ENCODE measurements at regions not wholly inside any gene's neighbourhood (a gene's known extent, or its start where the extent isn't known, plus 50 kb on each side); places are given as distances from the start of the nearest gene placed in this dataset.

DNA sequence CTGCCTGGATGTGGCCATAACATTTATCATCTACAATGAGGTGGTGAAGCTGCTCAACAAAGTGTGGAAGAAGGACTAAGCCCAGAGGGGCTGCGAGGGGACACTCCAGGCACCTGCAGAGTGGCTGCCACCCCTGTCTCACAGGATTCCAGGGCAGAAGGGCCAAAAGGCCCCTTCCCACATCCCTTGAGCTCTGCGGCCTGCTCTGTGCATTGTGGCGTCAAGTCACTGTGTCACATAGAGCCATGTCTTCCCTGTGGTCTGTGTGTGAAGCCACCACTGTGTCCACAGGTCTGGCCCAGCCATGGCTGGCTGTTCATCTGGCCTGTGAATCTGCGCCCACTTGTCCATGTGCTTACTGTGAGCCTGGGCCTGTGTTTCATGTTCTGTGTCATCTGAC, 1714.6 kb downstream of the TP53TG3F start:
- POLR2A ChIA-PET, result no interaction called here
- Histone ChIP-seq H3K36me3 (ENCODE audit: control insufficient read depth, insufficient read depth, low read length) (no peaks in the 10 kb centered on the region), H3K27me3 (ENCODE audit: control insufficient read depth, insufficient read depth, low read length) (no peaks in the 10 kb centered on the region), H3K4me3 (ENCODE audit: low read depth, low read length) (no peak overlapping the region)
- no peak for DNase-seq (ENCODE audit: low read depth)
- CTCF ChIA-PET, result no interaction called here
- TF ChIP-seq, protein P1, sequence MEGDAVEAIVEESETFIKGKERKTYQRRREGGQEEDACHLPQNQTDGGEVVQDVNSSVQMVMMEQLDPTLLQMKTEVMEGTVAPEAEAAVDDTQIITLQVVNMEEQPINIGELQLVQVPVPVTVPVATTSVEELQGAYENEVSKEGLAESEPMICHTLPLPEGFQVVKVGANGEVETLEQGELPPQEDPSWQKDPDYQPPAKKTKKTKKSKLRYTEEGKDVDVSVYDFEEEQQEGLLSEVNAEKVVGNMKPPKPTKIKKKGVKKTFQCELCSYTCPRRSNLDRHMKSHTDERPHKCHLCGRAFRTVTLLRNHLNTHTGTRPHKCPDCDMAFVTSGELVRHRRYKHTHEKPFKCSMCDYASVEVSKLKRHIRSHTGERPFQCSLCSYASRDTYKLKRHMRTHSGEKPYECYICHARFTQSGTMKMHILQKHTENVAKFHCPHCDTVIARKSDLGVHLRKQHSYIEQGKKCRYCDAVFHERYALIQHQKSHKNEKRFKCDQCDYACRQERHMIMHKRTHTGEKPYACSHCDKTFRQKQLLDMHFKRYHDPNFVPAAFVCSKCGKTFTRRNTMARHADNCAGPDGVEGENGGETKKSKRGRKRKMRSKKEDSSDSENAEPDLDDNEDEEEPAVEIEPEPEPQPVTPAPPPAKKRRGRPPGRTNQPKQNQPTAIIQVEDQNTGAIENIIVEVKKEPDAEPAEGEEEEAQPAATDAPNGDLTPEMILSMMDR (IDR thresholded peaks at IDR 0.05; ENCODE audit: insufficient read depth, low read depth, low read length), result no peak

DNA sequence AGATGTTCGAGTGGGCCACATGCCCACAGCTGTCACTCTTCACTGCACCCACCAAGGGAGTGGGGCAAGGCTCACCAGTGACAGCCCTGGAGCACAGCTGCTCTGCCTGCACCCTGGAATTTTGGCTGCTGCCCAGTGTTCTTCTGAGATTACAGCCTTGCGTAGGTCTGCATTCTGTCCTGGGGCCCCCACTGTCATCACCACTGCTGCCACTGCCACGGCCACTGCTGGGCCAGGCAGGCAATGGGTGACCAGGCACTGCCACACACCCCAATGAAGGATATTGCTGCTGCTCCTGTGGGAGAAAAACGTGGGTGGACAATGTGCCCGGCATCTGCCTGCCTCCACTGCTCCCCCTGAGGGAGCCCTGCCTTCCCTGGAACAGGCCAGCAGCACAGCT, 1717.0 kb downstream of the TP53TG3F start:
- DNase-seq (ENCODE audit: low read depth), result no peak
- ChIA-PET POLR2A (no interaction called here), CTCF (no interaction called here)
- no peaks in the 10 kb centered on the region for H3K36me3 ChIP-seq (ENCODE audit: control insufficient read depth, insufficient read depth, low read length)
- H3K4me3 ChIP-seq (ENCODE audit: low read depth, low read length), result no peak overlapping the region
- TF ChIP-seq, protein P1 (IDR thresholded peaks at IDR 0.05; ENCODE audit: insufficient read depth, low read depth, low read length), result no peak
- H3K27me3 ChIP-seq (ENCODE audit: control insufficient read depth, insufficient read depth, low read length), result no peaks in the 10 kb centered on the region

DNA sequence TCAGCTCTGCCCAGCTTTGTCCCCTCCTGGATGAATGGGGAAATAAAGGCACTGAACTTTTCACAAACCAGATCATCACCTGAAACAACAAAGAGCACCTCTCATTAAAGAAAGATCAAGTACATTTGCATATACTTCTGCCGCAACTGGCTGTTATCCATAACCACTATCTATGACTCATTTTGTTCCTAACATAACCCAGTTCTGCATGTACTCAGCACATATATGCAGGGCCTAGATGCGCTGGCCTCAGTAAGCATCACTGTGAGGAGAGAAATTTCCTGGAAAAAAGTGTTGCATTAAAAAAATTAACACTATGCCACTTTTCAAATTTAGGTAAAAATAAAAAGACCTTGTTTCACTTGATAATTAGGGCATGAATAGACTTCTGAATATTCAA, 1718.4 kb downstream of the TP53TG3F start:
- DNase-seq (ENCODE audit: low read depth), result no peak
- H3K27me3 ChIP-seq (ENCODE audit: control insufficient read depth, insufficient read depth, low read length), result no peaks in the 10 kb centered on the region
- CTCF ChIA-PET, result no interaction called here
- H3K36me3 ChIP-seq (ENCODE audit: control insufficient read depth, insufficient read depth, low read length), result no peaks in the 10 kb centered on the region
- TF ChIP-seq, protein P1 (IDR thresholded peaks at IDR 0.05; ENCODE audit: insufficient read depth, low read depth, low read length), result no peak
- H3K4me3 ChIP-seq (ENCODE audit: low read depth, low read length), result no peak overlapping the region
- POLR2A ChIA-PET, result no interaction called here

DNA sequence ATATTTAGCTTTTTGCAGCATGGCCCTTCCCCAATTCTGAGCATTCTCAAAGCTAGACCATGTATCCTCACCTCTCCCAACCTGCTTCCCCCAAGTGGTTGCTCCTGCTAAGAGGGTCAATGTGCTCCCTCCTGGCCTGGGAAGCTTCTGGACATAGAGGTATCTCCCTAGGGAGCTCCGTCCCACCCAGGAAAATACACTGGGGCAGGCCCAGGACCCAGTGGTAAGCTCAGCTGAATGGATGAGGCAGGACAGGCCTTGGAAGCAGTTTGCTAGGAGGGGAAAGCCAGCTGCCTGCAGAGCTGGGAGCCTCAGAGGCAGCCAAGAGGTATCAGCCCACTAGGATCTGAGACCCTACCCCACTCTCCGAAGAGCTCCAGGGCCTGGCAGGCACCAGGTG, 1721.6 kb downstream of the TP53TG3F start:
- ChIA-PET POLR2A (no interaction called here), CTCF (no interaction called here)
- H3K4me3 ChIP-seq (ENCODE audit: low read depth, low read length), result no peak overlapping the region
- no peaks in the 10 kb centered on the region for H3K27me3 ChIP-seq (ENCODE audit: control insufficient read depth, insufficient read depth, low read length)
- DNase-seq (ENCODE audit: low read depth), result no peak
- no peaks in the 10 kb centered on the region for H3K36me3 ChIP-seq (ENCODE audit: control insufficient read depth, insufficient read depth, low read length)
- TF ChIP-seq, protein P1 (IDR thresholded peaks at IDR 0.05; ENCODE audit: insufficient read depth, low read depth, low read length), result no peak

DNA sequence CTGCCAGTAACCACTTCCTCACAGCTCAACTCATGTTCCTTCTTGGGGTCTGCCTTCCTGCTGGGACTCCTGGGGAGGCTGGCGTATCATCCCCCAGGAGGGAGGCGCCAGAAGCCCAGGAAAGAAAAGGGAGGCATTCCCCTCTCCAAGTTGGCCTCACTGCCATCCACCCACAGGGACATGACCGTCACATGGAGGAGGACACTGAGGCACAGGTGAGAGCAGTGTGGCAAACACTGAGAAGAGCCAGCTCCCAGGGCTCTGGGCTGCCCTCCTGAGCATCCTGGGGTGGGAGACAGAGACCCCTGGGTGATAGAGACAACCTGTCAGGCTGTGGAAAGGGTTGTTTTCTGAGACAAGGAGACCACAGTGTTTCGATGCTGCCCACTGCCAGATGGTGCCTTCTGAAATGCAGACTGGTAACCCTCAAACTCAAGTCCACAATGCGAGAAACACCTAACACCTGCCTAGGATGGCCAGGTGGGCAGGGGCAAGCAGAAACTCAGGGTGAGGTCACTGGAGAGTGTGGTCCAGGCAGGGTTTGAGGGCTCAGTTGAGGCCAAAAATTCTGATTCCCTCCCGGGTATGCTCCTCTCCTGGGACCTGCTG, 1722.1 kb downstream of the TP53TG3F start:
- TF ChIP-seq, protein P1 (IDR thresholded peaks at IDR 0.05; ENCODE audit: insufficient read depth, low read depth, low read length), result no peak
- H3K4me3 ChIP-seq (ENCODE audit: low read depth, low read length), result no peak overlapping the region
- H3K36me3 ChIP-seq (ENCODE audit: control insufficient read depth, insufficient read depth, low read length), result no peaks in the 10 kb centered on the region
- ChIA-PET POLR2A (no interaction called here), CTCF (no interaction called here)
- no peaks in the 10 kb centered on the region for H3K27me3 ChIP-seq (ENCODE audit: control insufficient read depth, insufficient read depth, low read length)
- DNase-seq (ENCODE audit: low read depth), result no peak
